ENCODE measurements at regions not wholly inside any gene's neighbourhood (a gene's known extent, or its start where the extent isn't known, plus 50 kb on each side); places are given as distances from the start of the nearest gene placed in this dataset.
"Not testable (repeated sequence)": the region's sequence is repeated elsewhere in the genome, so short reads cannot be mapped to it uniquely, and the experiment has no call there.

- no peak for TF ChIP-seq CTCF (IDR thresholded peaks at IDR 0.05; ENCODE audit: low read depth, low read length, missing control alignments)
- no peak overlapping the region for H3K4me3 ChIP-seq (replicated peaks; ENCODE audit: low read depth, low read length)
- DNase-seq (ENCODE audit: extremely low read depth, low read depth), result no peak
Measured at GRCh38 chr11:23315286-23315685, 455.0 kb upstream of the CCDC179 start.

GRCh38 chr11:23317816-23318215 is 457.5 kb upstream of the CCDC179 start:
- no peak for TF ChIP-seq CTCF (IDR thresholded peaks at IDR 0.05; ENCODE audit: low read depth, low read length, missing control alignments)
- no peak overlapping the region for H3K4me3 ChIP-seq (replicated peaks; ENCODE audit: low read depth, low read length)
- DNase-seq (ENCODE audit: extremely low read depth, low read depth), result no peak

- DNase-seq (ENCODE audit: extremely low read depth, low read depth), result no peak
- TF ChIP-seq CTCF (IDR thresholded peaks at IDR 0.05; ENCODE audit: low read depth, low read length, missing control alignments), result no peak
Measured at GRCh38 chr11:23318670-23319069, 458.4 kb upstream of the CCDC179 start.

GRCh38 chr11:23320131-23320530 is 459.9 kb upstream of the CCDC179 start:
- no peak for TF ChIP-seq CTCF (IDR thresholded peaks at IDR 0.05; ENCODE audit: low read depth, low read length, missing control alignments)
- no peak for DNase-seq (ENCODE audit: extremely low read depth, low read depth)
- H3K4me3 ChIP-seq (replicated peaks; ENCODE audit: low read depth, low read length), result no peak overlapping the region

More at GRCh38 chr11:23318670-23319069, 458.4 kb upstream of the CCDC179 start:
- H3K4me3 ChIP-seq (replicated peaks; ENCODE audit: low read depth, low read length), result no peak overlapping the region

- H3K4me3 ChIP-seq (replicated peaks; ENCODE audit: low read depth, low read length); DNase-seq (ENCODE audit: extremely low read depth, low read depth): not testable (repeated sequence)
Measured at GRCh38 chr11:23335586-23335985, 475.3 kb upstream of the CCDC179 start.

GRCh38 chr11:23336961-23337360 is 476.7 kb upstream of the CCDC179 start:
- DNase-seq (ENCODE audit: extremely low read depth, low read depth), result no peak
- no peak overlapping the region for H3K4me3 ChIP-seq (replicated peaks; ENCODE audit: low read depth, low read length)
- no peak for TF ChIP-seq CTCF (IDR thresholded peaks at IDR 0.05; ENCODE audit: low read depth, low read length, missing control alignments)

- H3K4me3 ChIP-seq (replicated peaks; ENCODE audit: low read depth, low read length), result no peak overlapping the region
- no peak for TF ChIP-seq CTCF (IDR thresholded peaks at IDR 0.05; ENCODE audit: low read depth, low read length, missing control alignments)
- DNase-seq (ENCODE audit: extremely low read depth, low read depth), result no peak
Measured at GRCh38 chr11:23353611-23354010, 493.3 kb upstream of the CCDC179 start.

Data from HFF-Myc (cell line).